ENCODE measurements at regions not wholly inside any gene's neighbourhood (a gene's known extent, or its start where the extent isn't known, plus 50 kb on each side); places are given as distances from the start of the nearest gene placed in this dataset.

GRCh38 chr12:63090716-63091115 is 60.3 kb downstream of the AVPR1A start:
- no peak for DNase-seq (ENCODE audit: low read depth, low spot score)

- DNase-seq (ENCODE audit: low read depth, low spot score) = no peak
These were observed 64.7 kb downstream of the AVPR1A start for GRCh38 chr12:63086149-63086915.

- DNase-seq (ENCODE audit: low read depth, low spot score) = no peak
These were observed 65.9 kb downstream of the AVPR1A start for GRCh38 chr12:63085120-63085519.

GRCh38 chr12:63084501-63084900 is 66.5 kb downstream of the AVPR1A start:
- no peak for DNase-seq (ENCODE audit: low read depth, low spot score)

GRCh38 chr12:63083046-63083445 is 68.0 kb downstream of the AVPR1A start:
- DNase-seq (ENCODE audit: low read depth, low spot score) = no peak

- DNase-seq (ENCODE audit: low read depth, low spot score) = no peak
These were observed 71.1 kb downstream of the AVPR1A start for GRCh38 chr12:63079791-63080502.

- no peak for DNase-seq (ENCODE audit: low read depth, low spot score)
These were observed 72.1 kb downstream of the AVPR1A start for GRCh38 chr12:63078906-63079305.

GRCh38 chr12:63075376-63076060 is 75.5 kb downstream of the AVPR1A start:
- DNase-seq (ENCODE audit: low read depth, low spot score) = no peak

- no peak for DNase-seq (ENCODE audit: low read depth, low spot score)
These were observed 80.3 kb downstream of the AVPR1A start for GRCh38 chr12:63070709-63071108.

- no peak for DNase-seq (ENCODE audit: low read depth, low spot score)
These were observed 81.0 kb downstream of the AVPR1A start for GRCh38 chr12:63069860-63070617.

- DNase-seq (ENCODE audit: low read depth, low spot score) = peak; percentile 20
These were observed 82.1 kb downstream of the AVPR1A start for GRCh38 chr12:63068857-63069442.

- no peak for DNase-seq (ENCODE audit: low read depth, low spot score)
These were observed 84.2 kb downstream of the AVPR1A start for GRCh38 chr12:63066782-63067181.

GRCh38 chr12:63066136-63066535 is 84.9 kb downstream of the AVPR1A start:
- no peak for DNase-seq (ENCODE audit: low read depth, low spot score)

- DNase-seq (ENCODE audit: low read depth, low spot score) = no peak
These were observed 86.9 kb downstream of the AVPR1A start for GRCh38 chr12:63064080-63064479.

GRCh38 chr12:63056649-63057048 is 94.4 kb downstream of the AVPR1A start:
- no peak for DNase-seq (ENCODE audit: low read depth, low spot score)

- no peak for DNase-seq (ENCODE audit: low read depth, low spot score)
These were observed 98.3 kb downstream of the AVPR1A start for GRCh38 chr12:63052696-63053095.

- no peak for DNase-seq (ENCODE audit: low read depth, low spot score)
These were observed 103.9 kb downstream of the AVPR1A start for GRCh38 chr12:63047146-63047545.

- peak; percentile 47 for DNase-seq (ENCODE audit: low read depth, low spot score)
These were observed 105.8 kb downstream of the AVPR1A start for GRCh38 chr12:63045020-63045860.

GRCh38 chr12:63042646-63043045 is 107.7 kb upstream of the PPM1H start:
- peak; percentile 8 for DNase-seq (ENCODE audit: low read depth, low spot score)

GRCh38 chr12:63041601-63042000 is 106.7 kb upstream of the PPM1H start:
- no peak for DNase-seq (ENCODE audit: low read depth, low spot score)

Data from pulmonary artery endothelial cell (primary cell).